Heart left ventricle (tissue), 13 donors: ENCODE measurements at regions not wholly inside any gene's neighbourhood (a gene's known extent, or its start where the extent isn't known, plus 50 kb on each side); places are given as distances from the start of the nearest gene placed in this dataset.

Source experiments
- CTCF ChIP-seq, 12 donors: fragments of 200-600 bp; sonication (generic) in 4 of 12; IDR thresholded peaks; one replicate each; pipeline versions ENCODE4 v1.5.0 to v1.8.0; 2018 to 2022; ENCODE audit warnings: antibody characterized with exemption in 12 of 12, mild to moderate bottlenecking in 5 of 12
- POLR2A ChIP-seq, 2 donors: fragments of 450-650 bp; IDR thresholded peaks; one replicate each; pipeline ENCODE4 v1.6.1; 2017; ENCODE audit warnings: antibody characterized with exemption in 2 of 2, mild to moderate bottlenecking in 2 of 2, moderate library complexity in 2 of 2
- donor health status: ischemic (EF 13 %, LVEDD 7.1; RV severe dilation, severe dysfunction).
- donor health status: DM: no; HTN: yes; CAD: no.
- donor health status: DM: no; HTN: no; CAD: no.
- donor health status: ischemic (EF 25% LVEDD 6.9; RV normal size, moderate dysfunction).
- donor health status: ischemic (EF 25% LVEDD 5.7; RV mildly dilated, moderate dysfunction).
- donor health status: ischemic (EF 35%, LVEDD 5.7; RV mildly dilated, moderate dysfunction).
- donor health status: nonischemic (EF 11% LVEDD 7.7; RV severe dilation, severe dysfunction).
- donor health status: DM: yes; HTN: yes; CAD: no.
- donor health status: PGD.
- donor health status: ischemic (EF 29% LVEDD 5.4; RV normal size, mild dysfunction).
- donor health status: nonischemic (EF 23%, LVEDD 6.1; RV moderate dilation, normal function).

DNA sequence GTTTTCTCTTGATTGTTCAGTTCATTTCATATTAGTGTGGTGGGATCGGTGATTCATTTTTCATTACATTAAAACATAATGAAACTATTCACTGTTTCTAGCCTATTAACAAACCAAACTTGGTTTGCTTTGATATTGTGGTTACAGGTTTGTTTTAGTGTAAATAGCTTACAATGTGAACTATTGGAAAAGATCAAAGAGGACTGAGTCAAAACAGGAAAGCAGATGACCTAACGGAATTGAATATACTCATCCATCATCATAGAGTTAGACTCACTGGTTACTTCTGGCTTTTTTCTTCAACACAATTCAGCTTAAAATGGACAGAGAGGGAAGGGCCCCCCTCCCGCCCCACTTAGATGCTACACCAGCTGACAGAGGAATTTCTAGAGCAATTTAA is 616.2 kb upstream of the AADAT start:
- no peak for TF ChIP-seq CTCF (IDR thresholded peaks at IDR 0.05)
- TF ChIP-seq POLR2A (IDR thresholded peaks at IDR 0.05) = no peak
